Endothelial cell of umbilical vein (primary cell): ENCODE measurements at regions not wholly inside any gene's neighbourhood (a gene's known extent, or its start where the extent isn't known, plus 50 kb on each side); places are given as distances from the start of the nearest gene placed in this dataset.

Experiments
- BruUV-seq: library from RNA; stranded (reverse); fragments of 400-500 nt; replicated peaks from 2 replicates; lab custom pipeline; 2021; lab: Mats Ljungman, UMichigan
- CTCF ChIA-PET: fragments of 300-600, 350-600 bp; sonication (Branson Sonifier 250); formaldehyde crosslinking; loops from one replicate; lab custom pipeline; 2021; ENCODE audit warnings: antibody characterized with exemption, inconsistent platforms; lab: Charles Lee
- POLR2A ChIA-PET: fragments of 300-600, 350-600 bp; sonication (Branson Sonifier 250); formaldehyde crosslinking; loops from one replicate; lab custom pipeline; 2021; ENCODE audit warnings: antibody characterized with exemption, inconsistent platforms; lab: Charles Lee
- DNase-seq: peaks from one replicate; pipeline ENCODE4 v3.0.0-alpha.2; 2011; ENCODE audit warnings: low read depth, low spot score
- FAIRE-seq: peaks from 2 replicates; lab custom pipeline; 2011; peaks lifted over from hg19 to GRCh38; lab: Jason Lieb, UNC
- H2AFZ ChIP-seq: 2 replicates; pipeline ENCODE4 v1.6.0; 2012; ENCODE audit warnings: low read depth, low read length, control low read depth, inconsistent platforms
- H3K27ac ChIP-seq: 2 replicates; pipeline ENCODE4 v1.5.1; 2011; ENCODE audit warnings: low read depth, mild to moderate bottlenecking, control low read depth, low read length, moderate library complexity; ENCODE audit not compliant: insufficient read depth
- H3K27me3 ChIP-seq, 2 experiments: 2 replicates each; pipeline versions ENCODE4 v1.6.0 to v1.6.1; 2011; ENCODE audit warnings: low read length in 2 of 2, mixed read lengths in 1 of 2; ENCODE audit not compliant: control insufficient read depth in 2 of 2, insufficient read depth in 2 of 2
- H3K36me3 ChIP-seq, 2 experiments: 2 replicates in 1 of 2; 3 replicates in 1 of 2; pipeline ENCODE4 v1.5.1; 2011; ENCODE audit warnings: low read length in 2 of 2, mild to moderate bottlenecking in 1 of 2, moderate library complexity in 1 of 2; ENCODE audit not compliant: control insufficient read depth in 2 of 2, insufficient read depth in 2 of 2; ENCODE audit errors: extremely low read depth in 1 of 2
- H3K4me1 ChIP-seq: 3 replicates; pipeline ENCODE4 v1.5.1; 2011; ENCODE audit warnings: mild to moderate bottlenecking, low read length; ENCODE audit not compliant: control insufficient read depth, insufficient read depth; ENCODE audit errors: extremely low read depth
- H3K4me2 ChIP-seq: 2 replicates; pipeline ENCODE4 v1.6.1; 2011; ENCODE audit warnings: low read length, control low read depth, mixed read lengths; ENCODE audit not compliant: insufficient read depth
- H3K4me3 ChIP-seq, 3 experiments: fragments of 200-600 bp in 1 of 3; sonication (generic), shearing (Covaris generic) in 1 of 3; replicated peaks in 1 of 3; 2 replicates each; pipeline ENCODE4 v1.5.1; 2011 to 2016; ENCODE audit warnings: control low read depth in 3 of 3, low read length in 3 of 3, mild to moderate bottlenecking in 2 of 3, inconsistent platforms in 1 of 3, low read depth in 1 of 3, moderate library complexity in 1 of 3; ENCODE audit not compliant: insufficient read depth in 1 of 3
- H3K79me2 ChIP-seq: 2 replicates; pipeline ENCODE4 v1.6.0; 2012; ENCODE audit warnings: low read length, inconsistent platforms; ENCODE audit not compliant: control insufficient read depth, insufficient read depth
- H3K9ac ChIP-seq: replicated peaks from 2 replicates; pipeline ENCODE3; 2011; ENCODE audit warnings: low read length, control low read depth; ENCODE audit not compliant: insufficient read depth; ENCODE audit errors: extremely low read depth
- H3K9me1 ChIP-seq: replicated peaks from 3 replicates; pipeline ENCODE4 v1.6.0; 2011; ENCODE audit warnings: mild to moderate bottlenecking, low read length; ENCODE audit not compliant: control insufficient read depth, insufficient read depth; ENCODE audit errors: extremely low read depth
- H3K9me3 ChIP-seq: replicated peaks from 2 replicates; pipeline ENCODE4 v1.5.1; 2012; ENCODE audit warnings: low read length, inconsistent platforms; ENCODE audit not compliant: control insufficient read depth, insufficient read depth
- H4K20me1 ChIP-seq: replicated peaks from 2 replicates; pipeline ENCODE3; 2011; ENCODE audit warnings: mild to moderate bottlenecking, low read length; ENCODE audit not compliant: control insufficient read depth, insufficient read depth; ENCODE audit errors: extremely low read depth
- CTCF ChIP-seq, 2 donors: IDR thresholded peaks; 1 replicate in 1 of 2; 2 replicates in 1 of 2; pipeline ENCODE4 v1.5.1; 2011; ENCODE audit warnings: low read length in 2 of 2, mild to moderate bottlenecking in 2 of 2, moderate library complexity in 2 of 2, control low read depth in 1 of 2, inconsistent platforms in 1 of 2, low read depth in 1 of 2; ENCODE audit not compliant: insufficient read depth in 1 of 2; ENCODE audit errors: extremely low read depth in 1 of 2
- EZH2 ChIP-seq: IDR thresholded peaks from 2 replicates; pipeline ENCODE4 v1.6.1; 2012; ENCODE audit warnings: borderline replicate concordance, low read depth, mild to moderate bottlenecking, moderate library complexity, low read length, inconsistent platforms; ENCODE audit not compliant: severe bottlenecking
- FOS ChIP-seq: IDR thresholded peaks from 2 replicates; pipeline ENCODE4 v1.6.1; 2011; ENCODE audit warnings: mild to moderate bottlenecking, low read length, moderate library complexity, borderline replicate concordance; ENCODE audit not compliant: insufficient read depth
- GATA2 ChIP-seq: IDR thresholded peaks from 2 replicates; pipeline ENCODE4 v1.7.0; 2011; ENCODE audit warnings: low read depth, mild to moderate bottlenecking, moderate library complexity, mixed read lengths, low read length; ENCODE audit not compliant: insufficient read length, insufficient read depth
- JUN ChIP-seq: IDR thresholded peaks from 2 replicates; pipeline ENCODE4 v1.6.1; 2011; ENCODE audit warnings: borderline replicate concordance, low read depth; ENCODE audit not compliant: insufficient read length, insufficient read depth
- MYC ChIP-seq: IDR thresholded peaks from one replicate; pipeline ENCODE4 v1.6.1; 2011; ENCODE audit warnings: mild to moderate bottlenecking, low read depth, low read length
- POLR2A ChIP-seq: IDR thresholded peaks from 2 replicates; pipeline ENCODE4 v1.6.1; 2012; ENCODE audit warnings: low read depth, mild to moderate bottlenecking, control low read depth, low read length
- POLR2AphosphoS5 ChIP-seq: IDR thresholded peaks from 2 replicates; pipeline ENCODE4 v1.6.1; 2012; ENCODE audit warnings: low read depth, mild to moderate bottlenecking, control low read depth, low read length, moderate library complexity; ENCODE audit not compliant: insufficient read depth
- dilution Hi-C: fragments of 300-500 bp; cut with MboI; formaldehyde crosslinking; loops from one replicate; pipeline ENCODE4 v1.15.0; 2019; ENCODE audit warnings: low sequenced_read_pairs; ENCODE audit not compliant: extremely low pct_ligation_motif_present
- intact Hi-C: fragments of 100-400 bp; cut with micrococcal nuclease; formaldehyde crosslinking; loops from one replicate; pipeline ENCODE4 v1.10.0; 2022
- TF ChIP-seq, protein P1 (sequence below): IDR thresholded peaks from 2 replicates; pipeline ENCODE4 v1.6.1; 2011; ENCODE audit not compliant: insufficient read depth, insufficient read length

- POLR2A ChIA-PET = no interaction called here
Measured at GRCh38 chr9:118362123-118362522, 657.9 kb downstream of the TLR4 start.

More at GRCh38 chr9:118362123-118362522, 657.9 kb downstream of the TLR4 start:
- DNase-seq (no peak), FAIRE-seq (no peak)
- no peak overlapping the region for H3K4me2 ChIP-seq
- no peak overlapping the region for H3K9ac ChIP-seq
- H3K27ac ChIP-seq = no peak overlapping the region
- dilution Hi-C loops = no loop called here
- intact Hi-C loops = no loop called here
- no peaks in the 10 kb centered on the region for H3K79me2 ChIP-seq
- H3K4me1 ChIP-seq = no peaks in the 10 kb centered on the region
- H4K20me1 ChIP-seq = no peaks in the 10 kb centered on the region
- H3K9me3 ChIP-seq = no peaks in the 10 kb centered on the region
- no peak overlapping the region for H3K4me3 ChIP-seq
- no TSS peak for BruUV-seq
- CTCF ChIA-PET = no interaction called here
- H3K27me3 ChIP-seq = no peaks in the 10 kb centered on the region
- no peaks in the 10 kb centered on the region for H3K36me3 ChIP-seq
- TF ChIP-seq FOS (no peak), POLR2AphosphoS5 (no peak), EZH2 (no peak), CTCF (IDR thresholded peaks at IDR 0.05; ENCODE audit: extremely low read depth in 1 of 2, insufficient read depth in 1 of 2, low read depth in 1 of 2, low read length in 2 of 2) (no peak), MYC (no peak), GATA2 (no peak), JUN (no peak), POLR2A (no peak)
- TF ChIP-seq, protein P1, sequence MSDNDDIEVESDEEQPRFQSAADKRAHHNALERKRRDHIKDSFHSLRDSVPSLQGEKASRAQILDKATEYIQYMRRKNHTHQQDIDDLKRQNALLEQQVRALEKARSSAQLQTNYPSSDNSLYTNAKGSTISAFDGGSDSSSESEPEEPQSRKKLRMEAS = no peak
- no peaks in the 10 kb centered on the region for H3K9me1 ChIP-seq
- no peak overlapping the region for H2AFZ ChIP-seq
